HG03175 (cell line): ENCODE measurements at regions not wholly inside any gene's neighbourhood (a gene's known extent, or its start where the extent isn't known, plus 50 kb on each side); places are given as distances from the start of the nearest gene placed in this dataset.

Experiments
- ATAC-seq: cut with Tn5 transposase; IDR thresholded peaks from one replicate; pipeline ENCODE4 v1.9.1; 2021; ENCODE audit warnings: mild to moderate bottlenecking, moderate library complexity; ENCODE audit not compliant: unreplicated experiment

DNA sequence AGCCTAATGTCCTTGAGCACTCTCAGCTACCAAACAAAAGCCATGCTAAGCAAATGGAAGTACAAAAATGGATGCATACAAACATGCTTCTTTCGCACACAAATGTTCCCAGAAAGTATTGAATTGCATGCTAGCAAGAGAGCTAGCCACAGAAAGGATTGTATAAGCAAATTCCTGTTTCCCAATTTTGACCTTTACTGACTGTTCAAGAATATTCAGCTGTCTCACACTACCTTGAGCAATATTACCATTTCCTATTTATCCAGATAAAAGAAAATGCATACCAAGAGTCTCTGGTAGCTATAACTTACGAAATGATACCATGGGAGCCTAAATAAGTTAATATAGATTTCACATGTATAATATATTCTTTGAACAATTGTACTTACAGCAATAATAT is 264.6 kb downstream of the TMEM167A start:
- no peak for ATAC-seq

DNA sequence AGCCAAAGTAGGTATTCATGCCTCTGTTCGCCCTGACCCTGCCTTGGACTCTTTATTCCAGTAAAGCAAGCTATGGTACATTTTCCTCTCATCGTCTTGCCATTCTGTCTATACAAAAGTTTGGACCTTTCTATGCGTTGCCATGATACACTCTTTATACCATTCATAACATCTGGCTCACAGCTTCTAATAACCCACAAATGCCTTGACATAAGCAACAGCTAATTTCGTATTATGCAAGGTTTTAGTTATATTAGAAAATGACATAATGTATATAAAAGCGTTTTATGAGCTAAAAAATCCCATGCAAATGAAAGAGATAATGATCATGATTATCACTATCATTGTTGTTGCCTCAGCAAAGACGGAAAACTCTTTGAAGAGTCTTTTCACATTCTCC is 265.7 kb downstream of the TMEM167A start:
- no peak for ATAC-seq

DNA sequence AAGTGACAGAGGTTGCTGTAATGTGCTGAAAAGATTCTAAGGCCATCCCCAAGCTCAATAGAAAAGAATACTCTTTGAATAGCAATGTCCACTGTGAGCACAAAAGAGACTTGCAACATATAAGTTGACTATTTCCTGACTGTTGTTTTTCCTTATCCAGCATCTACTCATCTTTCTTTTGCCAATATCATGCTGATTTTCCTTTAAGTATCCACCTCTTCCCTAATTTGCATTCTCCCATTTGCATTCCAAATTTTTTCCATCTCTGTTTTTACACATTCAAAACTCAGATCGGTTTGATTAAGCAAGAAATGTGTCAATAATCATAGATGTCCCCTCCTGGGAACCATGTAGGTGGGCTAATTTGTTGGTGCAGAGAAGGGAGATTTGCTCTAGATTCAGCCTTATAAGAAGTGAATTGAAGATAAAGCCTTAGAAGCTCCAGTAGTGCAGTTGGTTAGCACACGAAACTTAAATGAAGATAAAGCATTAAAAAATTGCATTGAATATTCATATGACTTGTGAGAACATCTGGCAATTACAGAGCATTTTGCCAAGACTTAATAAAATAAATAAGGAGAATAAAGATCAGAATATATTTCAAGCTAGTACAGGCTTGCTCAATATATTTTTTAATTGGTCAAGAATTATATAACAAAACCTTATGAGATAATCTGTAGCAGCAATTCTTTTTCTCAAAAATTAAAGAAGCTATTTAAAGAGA is 267.6 kb downstream of the TMEM167A start:
- no peak for ATAC-seq

DNA sequence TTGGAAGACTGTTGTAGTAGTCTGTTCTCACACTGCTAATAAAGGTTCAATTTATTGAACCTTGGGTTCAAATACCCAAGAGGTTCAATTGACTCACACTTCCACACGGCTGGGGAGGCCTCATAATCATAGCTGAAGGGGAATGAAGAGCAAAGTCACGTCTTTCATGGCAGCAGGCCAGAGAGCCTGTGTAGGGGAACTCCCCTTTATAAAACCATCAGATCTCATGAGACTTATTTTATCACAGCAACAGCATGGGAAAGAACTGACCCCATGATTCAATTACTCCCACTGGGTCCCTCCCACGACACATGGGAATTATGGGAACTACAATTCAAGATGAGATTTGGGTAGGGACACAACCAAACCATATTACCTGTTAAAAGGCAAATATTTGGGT is 268.2 kb downstream of the TMEM167A start:
- no peak for ATAC-seq

DNA sequence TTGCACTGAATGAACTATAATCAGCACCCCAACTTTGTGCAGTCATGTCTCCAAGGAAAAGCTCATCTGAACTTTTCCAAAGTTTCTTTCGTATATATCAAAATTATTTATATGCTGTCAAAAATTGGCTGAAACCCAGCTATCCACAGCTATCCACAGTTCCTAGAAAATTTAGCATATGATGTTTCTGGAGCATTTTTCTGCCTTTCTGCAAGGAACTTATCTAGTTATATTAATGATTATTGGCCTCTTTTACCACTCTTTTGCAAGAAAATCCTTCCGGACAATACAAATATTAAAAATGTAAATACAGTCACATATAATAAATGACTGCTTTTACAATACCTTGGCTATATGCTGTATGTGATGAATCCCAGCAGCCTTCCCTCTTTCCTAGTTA is 270.2 kb downstream of the TMEM167A start:
- no peak for ATAC-seq

DNA sequence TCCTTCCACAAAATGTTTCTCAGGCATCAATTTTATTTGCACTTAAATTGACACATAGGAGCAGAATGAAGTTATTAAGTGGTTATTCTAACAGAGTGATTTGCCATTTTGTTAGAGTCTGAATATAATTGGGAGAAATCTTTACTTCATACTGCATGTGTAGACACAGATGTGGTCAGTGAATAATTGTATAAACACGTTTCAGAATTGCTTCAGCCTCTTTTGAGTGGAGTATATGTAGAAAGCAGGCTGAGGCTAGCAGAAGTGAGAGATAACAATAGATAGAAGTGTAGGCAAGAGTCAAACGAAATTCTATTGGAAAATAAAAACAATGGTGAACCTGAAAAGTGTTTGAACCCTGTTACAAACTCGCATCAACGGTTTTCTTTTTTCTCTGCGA is 270.7 kb downstream of the TMEM167A start:
- ATAC-seq: no peak

DNA sequence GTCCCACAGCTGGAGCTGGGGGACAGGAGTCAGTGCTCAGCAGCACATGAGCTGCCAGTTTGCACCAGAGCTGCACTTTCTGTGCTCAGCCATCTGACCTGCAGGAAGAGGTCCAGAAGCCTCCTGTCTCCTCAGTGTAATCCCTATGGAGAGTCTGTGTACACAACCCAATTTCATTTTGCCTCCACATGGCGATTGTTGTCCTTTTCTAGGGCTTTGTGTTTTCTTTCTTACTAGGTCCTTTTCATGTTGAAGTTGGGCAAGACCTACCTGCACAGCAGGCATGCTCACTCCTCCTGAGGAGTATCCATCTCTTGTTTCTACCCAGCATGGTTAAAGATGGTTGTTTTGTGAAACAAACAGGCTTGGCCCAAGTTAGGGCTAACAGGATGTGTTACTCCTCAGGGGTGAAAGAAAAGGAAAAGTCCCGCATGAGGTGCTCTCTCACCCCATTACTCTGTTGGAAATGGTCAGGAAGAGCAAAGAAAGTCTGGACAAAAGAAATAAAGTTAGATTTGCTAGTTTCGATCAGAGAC is 273.0 kb downstream of the TMEM167A start:
- no peak for ATAC-seq

DNA sequence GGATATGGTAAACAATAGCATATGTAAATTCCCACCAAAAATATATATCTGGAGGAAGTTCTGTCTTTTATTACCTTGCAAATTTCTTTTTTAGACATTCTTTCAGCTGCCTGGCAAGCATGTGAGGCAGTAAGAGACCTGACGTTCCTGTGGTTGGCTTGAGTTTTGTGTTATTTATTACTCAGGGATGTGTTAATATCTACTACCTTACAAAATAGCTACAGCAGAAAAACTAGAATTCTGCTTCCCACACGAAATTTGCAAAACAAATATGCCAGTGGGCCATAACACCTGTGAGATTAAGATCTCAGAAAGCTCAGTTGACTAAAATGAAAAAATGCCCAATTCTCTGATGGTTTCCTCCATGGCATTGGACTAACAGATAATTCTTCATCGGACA is 274.2 kb downstream of the TMEM167A start:
- ATAC-seq: peak; percentile 48

DNA sequence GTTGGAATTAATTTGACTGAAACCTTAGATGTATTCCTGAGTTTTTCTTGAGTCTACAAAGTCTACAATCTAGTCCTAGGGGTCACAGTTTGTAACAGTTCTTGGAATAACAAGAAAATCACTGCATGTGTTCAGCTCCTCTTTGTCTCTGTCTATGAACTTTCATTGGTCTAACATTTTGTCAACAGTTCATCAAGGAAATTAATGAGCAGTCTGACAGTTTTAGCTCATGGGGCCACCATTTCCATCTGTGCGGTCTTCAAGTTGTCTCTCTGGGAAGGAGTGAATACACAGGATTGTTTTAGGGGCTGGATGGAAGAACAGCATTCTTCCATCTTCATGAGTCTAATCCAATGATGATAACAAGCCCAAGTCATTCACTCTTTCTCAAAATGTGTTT is 276.4 kb downstream of the TMEM167A start:
- no peak for ATAC-seq

DNA sequence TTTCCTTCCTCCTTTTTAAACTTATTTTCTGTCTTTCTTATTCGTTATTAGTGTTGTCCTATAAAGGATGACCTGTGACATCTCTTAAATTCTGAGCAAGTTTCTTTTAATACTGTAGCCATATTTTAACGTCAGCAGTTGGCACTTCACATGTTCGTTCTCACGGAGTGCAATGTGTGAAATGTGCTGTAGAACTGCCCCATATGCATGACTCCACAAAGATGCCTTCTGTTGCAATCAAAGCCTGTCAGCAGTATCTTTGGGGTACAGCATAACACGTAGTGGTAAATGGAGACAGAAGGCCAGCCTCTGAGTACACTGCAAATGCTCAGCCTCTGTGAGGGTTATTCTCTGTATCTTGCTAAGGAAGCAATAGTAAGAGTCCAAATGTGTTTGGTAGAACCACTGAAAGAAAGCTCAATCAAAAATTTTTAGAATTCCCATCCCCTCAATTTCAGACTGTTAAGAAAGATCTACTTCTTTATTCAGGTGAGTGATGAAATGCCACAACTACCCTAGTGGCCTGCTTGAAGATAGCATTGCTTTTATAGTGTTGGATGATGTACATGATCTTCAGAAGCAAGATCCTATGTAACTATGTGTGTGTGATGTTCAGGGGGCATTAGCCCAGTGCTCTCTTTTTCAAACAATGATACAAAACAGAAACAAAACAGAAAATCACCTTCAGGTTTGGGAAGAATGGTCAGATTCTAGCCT is 277.7 kb downstream of the TMEM167A start:
- peak; percentile 47 for ATAC-seq

DNA sequence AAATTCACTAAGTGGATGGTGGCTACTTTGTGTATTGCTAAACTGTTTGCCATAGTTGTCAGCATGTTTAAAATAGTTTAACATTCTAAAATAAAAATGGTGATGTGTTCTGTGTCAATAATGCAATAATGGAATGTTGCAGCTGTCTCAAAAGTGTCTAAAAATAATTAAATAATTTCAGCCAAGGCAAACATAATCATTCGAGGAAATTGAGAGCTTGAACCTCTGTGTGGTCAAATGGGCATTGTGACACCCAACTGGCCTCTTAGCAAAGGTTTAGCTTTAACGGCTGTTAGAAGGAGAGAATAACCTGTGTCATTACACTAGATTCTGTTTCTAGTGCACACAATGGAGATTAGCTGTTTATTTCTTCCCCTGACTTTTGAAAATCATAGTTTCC is 278.5 kb downstream of the TMEM167A start:
- ATAC-seq: no peak

DNA sequence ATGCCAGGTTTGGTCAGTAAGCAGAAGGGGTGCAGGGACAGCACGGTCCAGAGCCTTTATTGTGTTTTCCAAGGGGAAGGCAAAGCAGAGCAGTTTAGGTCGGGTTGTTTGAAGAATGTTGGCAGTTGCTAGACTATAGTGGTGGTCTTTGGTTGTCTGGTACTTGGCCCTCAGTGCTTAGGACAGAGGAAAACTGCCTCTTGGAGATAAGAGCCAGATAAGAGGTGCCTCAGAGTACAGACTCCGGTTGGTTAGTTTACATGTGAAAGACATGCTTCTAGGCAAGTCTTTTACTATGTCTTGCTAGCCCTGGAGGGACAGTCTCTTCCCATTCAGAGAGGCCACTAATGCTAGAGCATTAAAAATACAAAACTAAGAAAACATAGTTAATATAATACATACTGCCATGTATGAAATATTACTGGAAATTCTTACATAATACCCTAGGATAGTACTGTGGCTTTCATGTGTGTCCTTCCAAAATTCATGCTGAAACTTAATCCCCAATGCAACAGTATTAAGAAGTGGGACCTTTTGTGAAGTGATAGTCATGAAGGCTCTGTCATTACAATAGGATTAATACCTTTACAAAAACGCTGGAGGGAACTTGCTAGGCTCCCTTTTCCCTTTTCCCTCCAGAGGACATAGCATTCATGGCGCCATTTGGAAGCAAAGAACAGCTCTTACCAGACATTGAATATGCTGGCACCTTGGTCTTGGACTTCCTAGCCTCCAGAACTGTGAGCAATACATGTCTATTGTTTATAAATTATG is 280.4 kb downstream of the TMEM167A start:
- no peak for ATAC-seq

DNA sequence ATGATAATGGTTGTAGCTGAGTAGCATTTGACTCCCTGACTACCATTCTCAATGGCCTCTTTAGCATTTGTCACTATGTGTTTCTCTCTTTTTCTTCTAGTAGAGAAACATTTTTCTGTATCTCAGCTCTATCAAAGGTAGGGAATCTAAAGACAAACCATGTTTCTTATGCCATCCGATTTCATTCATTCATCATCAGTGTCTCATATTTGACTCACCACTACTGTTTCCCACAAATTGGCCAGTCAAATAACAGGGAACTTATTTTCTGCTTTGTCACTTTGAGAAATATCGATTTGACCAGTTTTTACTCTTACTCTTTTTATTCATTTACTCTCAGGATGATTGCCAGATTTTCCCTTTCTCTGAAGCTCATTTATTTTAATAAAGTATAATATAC is 282.3 kb downstream of the TMEM167A start:
- ATAC-seq: no peak

DNA sequence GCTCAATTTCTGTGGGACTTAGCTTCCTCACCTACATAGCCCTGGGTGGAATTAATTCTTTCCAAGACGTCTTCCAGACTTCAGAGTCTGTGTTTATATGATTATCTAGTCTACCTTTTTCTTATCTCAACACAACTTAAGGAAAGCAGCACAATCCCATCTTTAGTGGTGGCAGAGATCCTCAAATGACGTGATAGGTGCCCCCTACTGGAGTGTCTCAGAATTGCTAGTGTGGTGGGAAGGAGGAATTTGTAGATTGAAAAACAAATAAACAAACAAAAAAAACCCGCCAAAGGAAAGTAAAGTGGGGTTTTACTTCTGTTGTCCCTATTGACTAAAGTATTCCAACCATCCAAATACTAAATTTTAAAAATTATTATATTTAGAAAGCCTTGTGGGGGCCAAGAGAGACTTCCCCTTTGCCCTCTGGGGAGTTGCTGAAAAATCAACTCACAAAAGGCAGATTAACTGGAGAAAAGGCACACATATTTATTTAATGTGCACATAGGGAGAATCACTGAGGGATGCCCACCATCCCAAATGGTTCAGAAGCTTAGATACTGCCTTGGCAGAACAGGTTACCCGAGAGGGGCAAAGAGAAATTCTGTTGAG is 283.3 kb downstream of the TMEM167A start:
- ATAC-seq: no peak

DNA sequence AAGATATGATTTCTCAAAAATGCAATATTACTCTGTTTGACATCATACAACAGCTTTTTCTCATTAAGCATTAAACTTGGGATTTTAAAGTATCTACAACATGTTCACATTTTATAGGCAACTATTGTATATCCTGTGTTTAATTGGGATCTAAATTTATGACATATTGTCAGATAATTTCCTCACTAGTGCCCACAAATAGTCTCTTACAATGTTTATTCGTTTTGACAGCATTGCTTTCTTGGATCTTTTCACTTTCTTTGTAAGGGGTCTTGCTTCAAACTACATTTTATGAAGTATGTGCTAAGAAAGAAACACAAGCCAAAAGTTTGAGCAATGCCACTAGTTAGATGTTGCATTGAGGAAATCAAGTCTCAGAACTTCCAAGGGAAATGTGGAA is 285.1 kb downstream of the TMEM167A start:
- ATAC-seq: no peak

DNA sequence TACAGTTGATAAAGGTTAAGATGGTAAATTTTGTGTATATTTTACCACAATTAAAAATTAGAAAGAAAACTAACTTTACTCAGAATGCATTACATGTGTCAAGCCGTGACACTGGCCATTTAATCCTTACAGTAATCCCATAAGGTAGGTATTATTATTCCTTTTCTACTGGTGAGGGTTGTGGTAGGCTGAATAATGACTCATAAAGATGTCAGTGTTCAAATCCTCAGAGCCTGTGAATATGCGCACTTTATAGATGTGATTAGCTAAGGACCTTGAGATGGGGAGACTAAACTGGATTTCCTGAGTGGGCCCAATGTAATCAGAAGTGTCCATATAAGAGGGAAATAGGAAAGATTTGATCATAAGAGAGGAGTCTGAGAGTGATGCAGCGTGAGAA is 288.1 kb downstream of the TMEM167A start:
- no peak for ATAC-seq

DNA sequence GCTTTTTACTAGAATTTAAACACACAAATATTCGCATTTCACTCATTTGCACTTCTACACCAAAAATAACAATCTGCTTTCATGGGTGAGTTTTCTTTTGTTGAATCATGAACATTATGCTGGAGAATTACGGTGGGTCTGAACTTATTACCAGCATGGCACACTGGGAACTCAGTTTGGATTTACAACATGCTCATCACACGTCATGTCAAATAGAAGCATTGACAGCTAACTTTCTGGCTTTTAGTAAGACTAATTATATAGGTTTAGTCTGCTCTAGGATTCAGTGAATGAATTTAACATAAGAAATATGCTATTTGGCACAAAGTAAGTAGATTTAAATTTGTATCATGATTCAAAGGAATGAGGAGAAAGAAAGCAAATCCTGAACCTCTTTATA is 290.4 kb downstream of the TMEM167A start:
- ATAC-seq: no peak

DNA sequence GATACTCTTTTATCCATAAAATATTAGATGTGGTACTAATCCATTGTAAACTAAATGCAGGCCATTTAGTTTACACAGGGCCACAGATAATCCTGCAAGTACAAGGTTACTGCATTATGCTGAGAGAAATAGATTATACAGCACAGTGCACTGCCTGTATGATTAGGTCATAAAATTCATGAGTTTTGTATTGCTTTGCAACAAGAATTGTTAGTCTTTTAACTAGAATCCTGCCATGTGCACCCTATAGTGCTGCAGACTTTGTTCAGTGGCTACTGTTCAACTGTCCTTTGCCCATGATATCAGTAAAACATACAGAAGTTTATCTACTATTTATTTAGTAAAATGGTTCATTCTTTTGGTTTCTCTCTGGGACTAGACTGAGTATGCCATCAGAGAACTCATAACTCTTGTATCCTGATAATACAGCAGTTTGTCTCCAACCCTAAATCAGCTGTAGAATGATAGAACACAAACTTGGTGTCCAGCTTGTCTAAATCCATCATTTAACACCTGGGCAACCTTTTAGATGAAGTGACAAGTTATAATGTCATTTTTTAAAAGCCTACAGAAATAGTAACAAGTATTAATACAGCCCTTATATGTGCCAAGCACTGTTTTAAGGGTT is 291.2 kb downstream of the TMEM167A start:
- ATAC-seq: no peak

DNA sequence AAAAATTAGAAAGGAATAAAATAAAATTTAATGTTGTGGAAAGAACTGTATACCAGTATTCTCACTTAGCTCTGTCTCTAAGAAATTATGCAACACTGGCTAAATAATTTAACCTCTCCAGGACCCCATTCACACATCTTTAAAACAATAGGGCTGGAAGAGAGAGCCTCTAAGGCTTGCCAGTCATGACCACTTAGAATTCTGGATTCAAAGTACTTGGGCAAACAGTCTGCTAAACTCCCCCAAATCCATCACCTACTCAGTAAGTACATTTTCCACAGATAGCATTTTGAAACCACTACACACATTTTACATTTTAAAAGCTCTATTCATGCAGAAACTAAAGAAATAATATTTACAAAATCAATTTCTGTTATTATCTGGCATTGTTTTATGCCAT is 291.7 kb downstream of the TMEM167A start:
- ATAC-seq: no peak

DNA sequence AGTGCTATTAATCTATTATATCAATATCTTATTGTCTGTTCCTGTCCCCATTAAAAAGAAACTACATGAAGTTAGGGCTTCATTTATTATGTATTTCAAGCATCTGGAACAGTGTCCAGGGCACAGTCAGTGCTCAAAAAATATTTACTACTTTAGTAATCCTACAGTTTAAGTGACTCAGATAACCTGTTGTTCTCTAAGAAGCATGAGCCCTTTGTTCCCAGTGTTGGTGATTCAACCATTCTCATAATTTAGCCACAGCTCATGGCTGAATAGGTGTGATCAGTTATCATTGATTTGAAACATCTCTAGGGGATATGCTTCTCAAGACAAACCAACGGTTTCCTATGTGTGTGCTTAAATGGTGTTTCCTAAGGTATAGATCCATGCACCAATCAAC is 292.7 kb downstream of the TMEM167A start:
- no peak for ATAC-seq

DNA sequence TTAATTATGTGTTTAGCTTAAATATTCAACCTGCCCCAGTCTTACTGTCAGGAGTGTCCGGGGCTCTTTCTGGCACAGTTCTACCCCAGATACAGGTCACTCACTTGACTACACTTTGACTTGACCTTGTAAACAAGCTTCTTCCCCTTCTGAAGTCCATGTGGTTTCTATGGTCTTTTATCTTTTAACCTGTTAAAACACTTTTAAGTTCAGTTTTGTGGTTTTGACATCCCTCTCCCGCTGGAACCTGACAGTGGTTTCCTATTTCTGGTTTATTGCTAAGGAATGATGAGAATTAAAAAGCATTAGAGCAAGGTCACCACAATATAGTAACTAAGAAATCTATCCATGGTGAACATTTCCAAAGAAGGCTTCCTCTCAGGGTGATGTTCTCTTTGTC is 300.1 kb downstream of the TMEM167A start:
- no peak for ATAC-seq
